K562 (cell line): ENCODE measurements at regions not wholly inside any gene's neighbourhood (a gene's known extent, or its start where the extent isn't known, plus 50 kb on each side); places are given as distances from the start of the nearest gene placed in this dataset.

Source experiments
- ATAC-seq: fragments of 200-7000 bp; cut with Tn5 transposase; 3 replicates; pipeline ENCODE4 v1.9.1; 2020; ENCODE audit warnings: moderate library complexity
- BruUV-seq: library from RNA; stranded (reverse); fragments of 400-500 nt; replicated peaks from 2 replicates; lab custom pipeline; 2021; lab: Mats Ljungman, UMichigan
- CTCF ChIA-PET: fragments of 300-600 bp; formaldehyde crosslinking; extraction: SDS; loops from one replicate; lab custom pipeline; 2021; ENCODE audit warnings: low intra/inter-chr PET ratio; lab: Yijun Ruan, JAX
- POLR2A ChIA-PET: fragments of 300-600, 350-650 bp; sonication (Branson Sonifier 250); formaldehyde crosslinking; extraction: SDS; loops from one replicate; lab custom pipeline; 2021; ENCODE audit warnings: antibody characterized with exemption, inconsistent platforms; lab: Yijun Ruan, JAX
- DNase-seq, 4 experiments: peaks; one replicate each; pipeline versions ENCODE4 v3.0.0 to v3.0.0-alpha.2; 2011 to 2018; ENCODE audit warnings: low spot score in 3 of 4, mixed read lengths in 3 of 4; ENCODE audit errors: extremely low read depth in 1 of 4
- FAIRE-seq: peaks from 2 replicates; lab custom pipeline; 2011; peaks lifted over from hg19 to GRCh38; lab: Jason Lieb, UNC
- H2AFZ ChIP-seq: 2 replicates; pipeline ENCODE4 v1.6.0; 2011; ENCODE audit warnings: low read depth, low read length, control low read depth, inconsistent platforms
- H3K27ac ChIP-seq: fragments of 200-600 bp; 3 replicates; pipeline ENCODE4 v1.8.0; 2011; ENCODE audit warnings: low read depth, mild to moderate bottlenecking, control low read depth, inconsistent platforms, low read length, moderate library complexity, mixed read lengths; ENCODE audit errors: extremely low read depth
- H3K27me3 ChIP-seq, 2 experiments: fragments of 300-600 bp in 1 of 2; 2 replicates in 1 of 2; 3 replicates in 1 of 2; pipeline versions ENCODE4 v1.6.0 to v1.8.0; 2011; ENCODE audit warnings: inconsistent platforms in 2 of 2, low read length in 2 of 2, mild to moderate bottlenecking in 1 of 2, mixed read lengths in 1 of 2, moderate library complexity in 1 of 2; ENCODE audit not compliant: control insufficient read depth in 2 of 2, insufficient read depth in 2 of 2
- H3K36me3 ChIP-seq: fragments of 300-600 bp; 3 replicates; pipeline ENCODE4 v1.8.0; 2011; ENCODE audit warnings: mild to moderate bottlenecking, low read length, inconsistent platforms; ENCODE audit not compliant: control insufficient read depth, insufficient read depth
- H3K4me1 ChIP-seq, 2 experiments: fragments of 200-600 bp in 1 of 2; replicated peaks in 1 of 2; 2 replicates in 1 of 2; 3 replicates in 1 of 2; pipeline versions ENCODE4 v1.5.1 to v1.8.0; 2011; ENCODE audit warnings: inconsistent platforms in 2 of 2, low read length in 2 of 2, mild to moderate bottlenecking in 1 of 2, mixed read lengths in 1 of 2, moderate library complexity in 1 of 2; ENCODE audit not compliant: control insufficient read depth in 2 of 2, insufficient read depth in 2 of 2
- H3K4me2 ChIP-seq: 2 replicates; pipeline ENCODE4 v1.6.1; 2011; ENCODE audit warnings: low read length, control low read depth, inconsistent platforms, mixed read lengths; ENCODE audit not compliant: insufficient read depth
- H3K4me3 ChIP-seq: fragments of 200-600 bp; sonication (generic), shearing (Covaris generic); 2 replicates; pipeline ENCODE4 v1.5.1; 2016; ENCODE audit warnings: control low read depth, inconsistent platforms
- H3K79me2 ChIP-seq: fragments of 200-600 bp; 3 replicates; pipeline ENCODE4 v1.8.0; 2011; ENCODE audit warnings: low read length, inconsistent platforms; ENCODE audit not compliant: control insufficient read depth, insufficient read depth
- H3K9ac ChIP-seq, 2 experiments: 2 replicates each; pipeline versions ENCODE4 v1.6.0 to v1.6.1; 2011; ENCODE audit warnings: low read depth in 2 of 2, low read length in 2 of 2, control low read depth in 1 of 2, inconsistent platforms in 1 of 2, mild to moderate bottlenecking in 1 of 2, mixed read lengths in 1 of 2; ENCODE audit not compliant: insufficient read depth in 1 of 2
- H3K9me1 ChIP-seq: one replicate; pipeline ENCODE4 v1.6.0; 2011; ENCODE audit warnings: inconsistent platforms, mild to moderate bottlenecking, low read length, moderate library complexity; ENCODE audit not compliant: control insufficient read depth, insufficient read depth
- H3K9me3 ChIP-seq: replicated peaks from 2 replicates; pipeline ENCODE4 v1.5.1; 2011; ENCODE audit warnings: low read depth, low read length, inconsistent platforms; ENCODE audit not compliant: control insufficient read depth, insufficient read depth
- H4K20me1 ChIP-seq: replicated peaks from 2 replicates; pipeline ENCODE4 v1.6.1; 2011; ENCODE audit warnings: low read length, inconsistent platforms, mixed read lengths; ENCODE audit not compliant: control insufficient read depth, insufficient read depth
- CHD4 ChIP-seq: fragments of 200-600 bp; sonication (generic); IDR thresholded peaks from 3 replicates; pipeline ENCODE4 v1.6.1; 2012; ENCODE audit warnings: low read depth, mild to moderate bottlenecking, mixed read lengths, low read length, inconsistent platforms; ENCODE audit not compliant: insufficient read depth, insufficient replicate concordance, poor library complexity, severe bottlenecking
- CSDE1 ChIP-seq, 2 experiments: fragments of 450-650 bp; IDR thresholded peaks; 2 replicates each; pipeline ENCODE4 v1.6.1; 2016; ENCODE audit warnings: mild to moderate bottlenecking in 1 of 2
- IRF9 ChIP-seq: fragments of 450-650 bp; IDR thresholded peaks from 2 replicates; pipeline ENCODE4 v1.6.1; 2016; ENCODE audit warnings: missing biosample characterization, missing genetic modification characterization
- SNRNP70 ChIP-seq: fragments of 200-400 bp; formaldehyde crosslinking; optimal IDR thresholded peaks from 2 replicates; pipeline ENCODE3; 2017; ENCODE audit warnings: low read depth, low read length
- ZC3H4 ChIP-seq: sonication (generic); formaldehyde crosslinking; IDR thresholded peaks from 2 replicates; pipeline ENCODE4 v1.9.0; 2021; ENCODE audit warnings: missing genetic modification reagents, borderline replicate concordance
- ZNF449 ChIP-seq: fragments of 250-450 bp; sonication (Bioruptor Pico); IDR thresholded peaks from 2 replicates; pipeline ENCODE4 v1.8.0; 2022; ENCODE audit warnings: moderate library complexity, mild to moderate bottlenecking, inconsistent platforms
- WGBS: fragments of 100-300 bp; shearing (Covaris generic); methylation state at CpG from one replicate; pipeline ENCODE4 v1.1.6; 2016; ENCODE audit warnings: low coverage, mixed read lengths; ENCODE audit not compliant: insufficient coverage; ENCODE audit errors: missing lambda C conversion rate; 5-methylcytosine and 5-hydroxymethylcytosine counted together
- in situ Hi-C: fragments of 300-500 bp; cut with MboI; formaldehyde crosslinking; loops from 4 replicates; pipeline ENCODE4 v1.15.0; 2018; ENCODE audit warnings: inconsistent platforms, mixed read lengths
- intact Hi-C: fragments of 100-400 bp; cut with micrococcal nuclease; formaldehyde crosslinking; loops from 2 replicates; pipeline ENCODE4 v1.14.2; 2022
- TF ChIP-seq, protein P1 (sequence below): fragments of 250-450 bp; sonication (Bioruptor Pico); IDR thresholded peaks from 2 replicates; pipeline ENCODE4 v1.8.0; 2022; ENCODE audit warnings: inconsistent platforms, mild to moderate bottlenecking, moderate library complexity, borderline replicate concordance

DNA sequence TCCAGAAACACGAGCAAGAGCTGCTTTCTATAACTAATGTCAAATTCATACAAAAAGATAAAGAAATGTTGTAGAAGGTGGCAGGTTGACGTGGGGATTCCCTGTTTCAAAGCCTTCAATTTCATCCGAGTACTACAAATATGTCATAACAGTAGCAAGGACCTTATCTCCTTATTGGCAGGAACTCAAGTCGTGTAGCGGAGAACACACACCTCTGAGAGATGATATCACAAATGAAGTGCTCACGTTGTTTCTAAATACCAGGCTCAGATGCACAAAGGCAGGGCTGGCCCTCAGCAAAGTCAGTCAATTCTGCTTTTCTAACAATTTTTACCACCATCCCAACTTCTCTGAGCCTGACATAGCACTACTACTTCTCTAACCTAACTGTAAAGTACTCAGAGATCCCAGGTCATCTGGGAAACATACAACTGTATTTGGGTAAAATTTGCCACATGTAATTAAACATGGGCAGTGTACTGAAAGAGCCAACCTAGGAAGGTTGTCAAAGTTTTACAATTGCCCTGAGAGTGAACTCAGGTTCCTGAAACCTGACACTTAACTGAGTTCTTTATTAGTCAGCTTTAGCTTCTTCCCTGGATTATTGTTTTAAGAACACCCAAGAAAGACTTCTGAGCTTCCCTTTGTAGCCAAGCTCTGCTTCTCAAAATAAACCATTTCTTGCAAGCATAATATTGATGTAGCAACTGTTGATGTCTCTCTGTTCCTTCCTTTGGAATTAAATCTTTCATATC lies 813.7 kb upstream of the ACVR2A start:
- Histone ChIP-seq H3K9ac (no peak overlapping the region), H3K36me3 (no peaks in the 10 kb centered on the region), H4K20me1 (no peaks in the 10 kb centered on the region), H3K9me3 (no peaks in the 10 kb centered on the region), H3K27me3 (no peaks in the 10 kb centered on the region), H3K9me1 (no peaks in the 10 kb centered on the region), H3K27ac (no peak overlapping the region), H3K4me1 (no peaks in the 10 kb centered on the region), H2AFZ (no peak overlapping the region), H3K4me2 (no peak overlapping the region), H3K4me3 (no peak overlapping the region)
- BruUV-seq, result no TSS peak
- ATAC-seq (no peak), DNase-seq (no peak)
- ChIA-PET CTCF (no interaction called here), POLR2A (no interaction called here)
- intact Hi-C loops (no loop called here), in situ Hi-C loops (loop anchor here (25.0 kb wide), 1 partner anchor 856 kb away; no protein-coding TSS in a partner anchor)
- 0% methylated on average over 6 of the region's 6 CpGs for WGBS
- TF ChIP-seq IRF9 (no peak), ZNF449 (CRISPR knock-in tag) (no peak), ZC3H4 (no peak), SNRNP70 (no peak), CSDE1 (IDR thresholded peaks at IDR 0.05) (no peak), CHD4 (no peak)
- TF ChIP-seq, protein P1, sequence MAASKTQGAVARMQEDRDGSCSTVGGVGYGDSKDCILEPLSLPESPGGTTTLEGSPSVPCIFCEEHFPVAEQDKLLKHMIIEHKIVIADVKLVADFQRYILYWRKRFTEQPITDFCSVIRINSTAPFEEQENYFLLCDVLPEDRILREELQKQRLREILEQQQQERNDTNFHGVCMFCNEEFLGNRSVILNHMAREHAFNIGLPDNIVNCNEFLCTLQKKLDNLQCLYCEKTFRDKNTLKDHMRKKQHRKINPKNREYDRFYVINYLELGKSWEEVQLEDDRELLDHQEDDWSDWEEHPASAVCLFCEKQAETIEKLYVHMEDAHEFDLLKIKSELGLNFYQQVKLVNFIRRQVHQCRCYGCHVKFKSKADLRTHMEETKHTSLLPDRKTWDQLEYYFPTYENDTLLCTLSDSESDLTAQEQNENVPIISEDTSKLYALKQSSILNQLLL (CRISPR knock-in tag), result no peak
- TF ChIP-seq, all 486 proteins: peak for 0
- no peak for FAIRE-seq
- no peaks in the 10 kb centered on the region for H3K79me2 ChIP-seq
